ENCODE measurements at regions not wholly inside any gene's neighbourhood (a gene's known extent, or its start where the extent isn't known, plus 50 kb on each side); places are given as distances from the start of the nearest gene placed in this dataset.

DNA sequence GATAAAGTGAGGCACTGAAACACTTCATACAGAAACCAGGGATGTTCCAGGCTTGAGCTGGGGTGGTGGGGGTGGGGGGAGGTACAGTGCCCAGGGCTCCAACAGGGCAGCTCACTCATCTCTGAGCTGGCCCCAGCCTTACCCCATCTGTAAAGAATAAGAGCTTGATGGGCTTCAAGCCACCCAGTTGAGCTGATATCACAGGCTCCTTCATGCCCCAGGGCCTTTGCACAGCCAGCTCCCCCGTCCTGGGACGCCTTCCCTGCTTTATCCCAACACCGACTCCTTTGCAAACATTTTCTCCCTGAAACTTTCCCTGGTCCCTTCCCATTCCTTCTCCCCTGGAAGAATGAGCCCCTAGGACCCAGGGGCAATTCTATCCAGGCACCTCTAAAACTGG lies 261.7 kb downstream of the PARN start:
- H3K9me3 Mint-ChIP-seq: no peaks in the 10 kb centered on the region
- H3K27ac ChIP-seq (ENCODE audit: low read depth in 1 of 2, low read length in 2 of 2): no peak overlapping the region
- H3K27me3 ChIP-seq (ENCODE audit: control insufficient read depth in 1 of 2, insufficient read depth in 2 of 2, low read length in 2 of 2): no peaks in the 10 kb centered on the region
- DNase-seq: no peak
- intact Hi-C loops (cut with DNase I, micrococcal nuclease): no loop called here
- H3K27ac Mint-ChIP-seq: no peak overlapping the region
- no peak for ATAC-seq (ENCODE audit: poor library complexity)
- no peak overlapping the region for H3K4me3 ChIP-seq (ENCODE audit: low read length)
- no peaks in the 10 kb centered on the region for H3K4me1 Mint-ChIP-seq (ENCODE audit: low read depth)
- H3K36me3 ChIP-seq (ENCODE audit: insufficient read depth, low read length): no peaks in the 10 kb centered on the region
- no peaks in the 10 kb centered on the region for H3K27me3 Mint-ChIP-seq
- peaks cover 0 to 2% of the 10 kb centered on the region in 2 experiments for H3K9me3 ChIP-seq (ENCODE audit: control insufficient read depth in 1 of 2, insufficient read depth in 1 of 2, low read length in 2 of 2)
- POLR2A ChIA-PET: no interaction called here
- H3K4me1 ChIP-seq (ENCODE audit: insufficient read depth, low read length): no peaks in the 10 kb centered on the region
- TF ChIP-seq, protein P1, sequence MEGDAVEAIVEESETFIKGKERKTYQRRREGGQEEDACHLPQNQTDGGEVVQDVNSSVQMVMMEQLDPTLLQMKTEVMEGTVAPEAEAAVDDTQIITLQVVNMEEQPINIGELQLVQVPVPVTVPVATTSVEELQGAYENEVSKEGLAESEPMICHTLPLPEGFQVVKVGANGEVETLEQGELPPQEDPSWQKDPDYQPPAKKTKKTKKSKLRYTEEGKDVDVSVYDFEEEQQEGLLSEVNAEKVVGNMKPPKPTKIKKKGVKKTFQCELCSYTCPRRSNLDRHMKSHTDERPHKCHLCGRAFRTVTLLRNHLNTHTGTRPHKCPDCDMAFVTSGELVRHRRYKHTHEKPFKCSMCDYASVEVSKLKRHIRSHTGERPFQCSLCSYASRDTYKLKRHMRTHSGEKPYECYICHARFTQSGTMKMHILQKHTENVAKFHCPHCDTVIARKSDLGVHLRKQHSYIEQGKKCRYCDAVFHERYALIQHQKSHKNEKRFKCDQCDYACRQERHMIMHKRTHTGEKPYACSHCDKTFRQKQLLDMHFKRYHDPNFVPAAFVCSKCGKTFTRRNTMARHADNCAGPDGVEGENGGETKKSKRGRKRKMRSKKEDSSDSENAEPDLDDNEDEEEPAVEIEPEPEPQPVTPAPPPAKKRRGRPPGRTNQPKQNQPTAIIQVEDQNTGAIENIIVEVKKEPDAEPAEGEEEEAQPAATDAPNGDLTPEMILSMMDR (IDR thresholded peaks at IDR 0.05): no peak
- H3K4me3 Mint-ChIP-seq: no peak overlapping the region
- CTCF ChIA-PET: no interaction called here
- no peaks in the 10 kb centered on the region for H3K36me3 Mint-ChIP-seq (ENCODE audit: low read depth)

DNA sequence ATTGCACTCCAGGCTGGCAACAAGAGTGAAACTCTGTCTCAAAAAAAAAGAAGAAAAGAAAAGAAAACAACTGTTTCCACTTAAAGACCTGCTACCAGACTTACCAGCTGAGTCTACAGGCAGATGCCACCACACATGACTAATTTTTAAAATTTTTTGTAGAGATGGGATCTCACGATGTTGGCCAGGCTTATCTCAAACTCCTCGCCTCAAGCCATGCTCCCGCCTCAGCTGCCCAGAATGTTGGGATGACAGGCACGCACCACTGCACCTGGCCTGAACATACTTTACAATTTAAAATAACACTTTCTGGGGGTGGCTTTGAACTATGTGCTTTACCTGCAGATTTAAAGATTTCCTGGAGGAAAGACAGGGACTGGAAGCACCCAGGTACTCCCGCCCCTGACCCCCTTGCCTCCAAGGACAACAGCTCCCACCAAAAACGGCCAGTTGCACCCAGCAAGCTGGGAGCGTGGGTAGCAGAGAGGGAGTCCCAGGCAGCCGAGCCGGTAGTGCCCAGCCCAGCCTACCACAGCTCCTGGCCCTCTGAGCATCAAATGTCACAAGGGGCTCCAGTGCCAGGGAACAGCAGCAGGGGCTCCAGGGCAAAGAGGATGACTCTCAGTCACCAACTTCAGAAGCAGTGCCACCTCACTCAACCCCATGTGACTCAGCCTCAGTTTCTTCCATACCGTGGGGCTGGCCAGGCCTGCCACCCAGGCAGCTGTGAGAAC lies 262.9 kb downstream of the PARN start:
- Mint-ChIP-seq H3K4me3 (no peak overlapping the region), H3K9me3 (no peaks in the 10 kb centered on the region), H3K4me1 (ENCODE audit: low read depth) (no peaks in the 10 kb centered on the region), H3K36me3 (ENCODE audit: low read depth) (no peaks in the 10 kb centered on the region), H3K27me3 (no peaks in the 10 kb centered on the region), H3K27ac (no peak overlapping the region)
- Histone ChIP-seq H3K27me3 (ENCODE audit: control insufficient read depth in 1 of 2, insufficient read depth in 2 of 2, low read length in 2 of 2) (no peaks in the 10 kb centered on the region), H3K4me3 (ENCODE audit: low read length) (no peak overlapping the region), H3K9me3 (ENCODE audit: control insufficient read depth in 1 of 2, insufficient read depth in 1 of 2, low read length in 2 of 2) (no peaks in the 10 kb centered on the region), H3K4me1 (ENCODE audit: insufficient read depth, low read length) (no peaks in the 10 kb centered on the region), H3K27ac (ENCODE audit: low read depth in 1 of 2, low read length in 2 of 2) (no peak overlapping the region), H3K36me3 (ENCODE audit: insufficient read depth, low read length) (no peaks in the 10 kb centered on the region)
- ChIA-PET CTCF (interaction anchor here (0.6 kb wide), 1 partner anchor 11 kb away, joined by 3 read pairs; no protein-coding TSS in a partner anchor), POLR2A (no interaction called here)
- intact Hi-C loops (cut with DNase I, micrococcal nuclease): no loop called here
- no peak for DNase-seq
- ATAC-seq (ENCODE audit: poor library complexity): no peak
- TF ChIP-seq, protein P1 (IDR thresholded peaks at IDR 0.05): no peak

DNA sequence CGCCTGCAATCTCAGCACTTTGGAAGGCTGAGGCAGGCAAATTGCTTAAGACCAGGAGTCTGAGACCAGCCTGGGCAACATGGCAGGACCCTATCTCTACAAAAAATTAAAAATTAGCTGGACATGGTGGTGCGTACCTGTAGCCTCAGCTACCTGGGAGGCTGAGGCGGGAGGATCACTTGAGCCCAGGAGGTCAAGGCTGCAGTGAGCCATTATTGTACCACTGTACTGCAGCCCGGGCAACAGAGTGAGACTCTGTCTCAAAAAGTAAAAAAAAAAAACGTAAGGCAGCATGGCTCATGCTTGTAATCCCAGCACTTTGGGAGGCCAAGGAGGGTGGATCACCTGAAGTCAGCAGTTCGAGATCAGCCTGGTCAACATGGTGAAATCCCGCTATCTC lies 263.6 kb downstream of the PARN start:
- ChIA-PET CTCF (no interaction called here), POLR2A (no interaction called here)
- Histone ChIP-seq H3K27ac (ENCODE audit: low read depth in 1 of 2, low read length in 2 of 2) (no peak overlapping the region), H3K9me3 (ENCODE audit: control insufficient read depth in 1 of 2, insufficient read depth in 1 of 2, low read length in 2 of 2) (no peaks in the 10 kb centered on the region), H3K36me3 (ENCODE audit: insufficient read depth, low read length) (no peaks in the 10 kb centered on the region), H3K4me1 (ENCODE audit: insufficient read depth, low read length) (no peaks in the 10 kb centered on the region), H3K27me3 (ENCODE audit: control insufficient read depth in 1 of 2, insufficient read depth in 2 of 2, low read length in 2 of 2) (no peaks in the 10 kb centered on the region), H3K4me3 (ENCODE audit: low read length) (no peak overlapping the region)
- Mint-ChIP-seq H3K4me1 (ENCODE audit: low read depth) (no peaks in the 10 kb centered on the region), H3K27me3 (no peaks in the 10 kb centered on the region), H3K27ac (no peak overlapping the region), H3K4me3 (no peak overlapping the region), H3K9me3 (no peaks in the 10 kb centered on the region), H3K36me3 (ENCODE audit: low read depth) (no peaks in the 10 kb centered on the region)
- DNase-seq (no peak), ATAC-seq (ENCODE audit: poor library complexity) (no peak)
- TF ChIP-seq, protein P1 (IDR thresholded peaks at IDR 0.05): no peak
- intact Hi-C loops (cut with DNase I, micrococcal nuclease): no loop called here
